ENCODE measurements at regions not wholly inside any gene's neighbourhood (a gene's known extent, or its start where the extent isn't known, plus 50 kb on each side); places are given as distances from the start of the nearest gene placed in this dataset.

DNA sequence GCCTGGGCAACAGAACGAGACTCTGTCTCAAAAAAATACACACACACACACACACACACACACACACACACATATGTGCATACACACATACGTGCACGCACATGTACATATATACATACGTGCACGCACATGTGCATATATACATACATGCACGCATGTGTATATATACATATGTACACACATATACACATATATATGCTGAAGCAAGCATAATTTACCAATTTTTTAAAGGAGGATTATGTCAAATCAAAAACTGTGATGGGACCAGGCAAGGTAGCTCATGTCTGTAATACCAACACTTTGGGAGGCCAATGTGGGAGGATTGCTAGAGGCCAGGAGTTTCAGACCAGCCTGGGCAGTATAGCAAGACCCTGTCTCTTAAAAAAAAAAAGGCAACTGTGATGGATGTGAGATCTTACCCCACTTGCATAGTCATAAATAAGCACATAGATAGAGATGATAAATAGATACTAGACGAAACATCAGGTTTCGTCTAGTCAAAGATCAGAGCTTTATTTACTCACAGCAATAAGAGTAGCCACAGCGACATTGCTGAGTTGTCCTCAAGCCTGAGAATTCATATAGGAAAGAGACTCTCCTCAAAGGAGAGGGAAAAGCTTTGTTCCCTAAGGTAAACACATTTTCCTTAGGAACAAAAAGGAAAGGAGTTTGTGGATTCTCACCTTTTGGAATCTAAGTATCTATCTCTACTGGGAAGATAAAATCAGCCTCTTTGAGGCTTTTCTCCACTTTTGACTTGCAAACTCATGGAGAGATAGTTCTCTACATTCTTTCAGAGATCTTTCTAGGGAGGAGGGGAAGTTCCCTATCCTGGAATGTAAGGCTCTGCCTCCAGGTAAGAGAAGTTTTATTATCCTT lies 74.7 kb upstream of the AMN1 start:
- TF ChIP-seq, protein P1, sequence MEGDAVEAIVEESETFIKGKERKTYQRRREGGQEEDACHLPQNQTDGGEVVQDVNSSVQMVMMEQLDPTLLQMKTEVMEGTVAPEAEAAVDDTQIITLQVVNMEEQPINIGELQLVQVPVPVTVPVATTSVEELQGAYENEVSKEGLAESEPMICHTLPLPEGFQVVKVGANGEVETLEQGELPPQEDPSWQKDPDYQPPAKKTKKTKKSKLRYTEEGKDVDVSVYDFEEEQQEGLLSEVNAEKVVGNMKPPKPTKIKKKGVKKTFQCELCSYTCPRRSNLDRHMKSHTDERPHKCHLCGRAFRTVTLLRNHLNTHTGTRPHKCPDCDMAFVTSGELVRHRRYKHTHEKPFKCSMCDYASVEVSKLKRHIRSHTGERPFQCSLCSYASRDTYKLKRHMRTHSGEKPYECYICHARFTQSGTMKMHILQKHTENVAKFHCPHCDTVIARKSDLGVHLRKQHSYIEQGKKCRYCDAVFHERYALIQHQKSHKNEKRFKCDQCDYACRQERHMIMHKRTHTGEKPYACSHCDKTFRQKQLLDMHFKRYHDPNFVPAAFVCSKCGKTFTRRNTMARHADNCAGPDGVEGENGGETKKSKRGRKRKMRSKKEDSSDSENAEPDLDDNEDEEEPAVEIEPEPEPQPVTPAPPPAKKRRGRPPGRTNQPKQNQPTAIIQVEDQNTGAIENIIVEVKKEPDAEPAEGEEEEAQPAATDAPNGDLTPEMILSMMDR (IDR thresholded peaks at IDR 0.05): no peak
- no peak for TF ChIP-seq EZH2 (IDR thresholded peaks at IDR 0.05; ENCODE audit: borderline replicate concordance, insufficient read depth, low read depth, low read length, poor library complexity, severe bottlenecking)

Measured in B cell (primary cell).